Mesothelial cell of epicardium (in vitro differentiated cells): ENCODE measurements at regions not wholly inside any gene's neighbourhood (a gene's known extent, or its start where the extent isn't known, plus 50 kb on each side); places are given as distances from the start of the nearest gene placed in this dataset.

Experiments used
- DNase-seq, 2 experiments: peaks; one replicate each; pipeline ENCODE4 v3.0.0; 2021; ENCODE audit warnings: low spot score in 2 of 2; ENCODE audit not compliant: unreplicated experiment in 2 of 2
- H3K27ac Mint-ChIP-seq: 2 replicates; pipeline ENCODE4 v1.8.0; 2021; ENCODE audit warnings: mixed read lengths
- H3K27me3 Mint-ChIP-seq: 2 replicates; pipeline ENCODE4 v1.8.0; 2021; ENCODE audit warnings: low read depth, mixed read lengths
- H3K36me3 Mint-ChIP-seq: 2 replicates; pipeline ENCODE4 v1.8.0; 2021; ENCODE audit warnings: mixed read lengths
- H3K4me1 Mint-ChIP-seq: 2 replicates; pipeline ENCODE4 v1.8.0; 2021; ENCODE audit warnings: mixed read lengths
- H3K4me3 Mint-ChIP-seq: 2 replicates; pipeline ENCODE4 v1.8.0; 2021; ENCODE audit warnings: mild to moderate bottlenecking, moderate library complexity, mixed read lengths
- H3K9me3 Mint-ChIP-seq: 2 replicates; pipeline ENCODE4 v1.8.0; 2021; ENCODE audit warnings: mixed read lengths
- TF ChIP-seq, protein P1 (sequence below): fragments of 200-600 bp; sonication (generic); IDR thresholded peaks from one replicate; pipeline ENCODE4 v1.5.0; 2021; ENCODE audit warnings: antibody characterized with exemption; ENCODE audit not compliant: unreplicated experiment

DNA sequence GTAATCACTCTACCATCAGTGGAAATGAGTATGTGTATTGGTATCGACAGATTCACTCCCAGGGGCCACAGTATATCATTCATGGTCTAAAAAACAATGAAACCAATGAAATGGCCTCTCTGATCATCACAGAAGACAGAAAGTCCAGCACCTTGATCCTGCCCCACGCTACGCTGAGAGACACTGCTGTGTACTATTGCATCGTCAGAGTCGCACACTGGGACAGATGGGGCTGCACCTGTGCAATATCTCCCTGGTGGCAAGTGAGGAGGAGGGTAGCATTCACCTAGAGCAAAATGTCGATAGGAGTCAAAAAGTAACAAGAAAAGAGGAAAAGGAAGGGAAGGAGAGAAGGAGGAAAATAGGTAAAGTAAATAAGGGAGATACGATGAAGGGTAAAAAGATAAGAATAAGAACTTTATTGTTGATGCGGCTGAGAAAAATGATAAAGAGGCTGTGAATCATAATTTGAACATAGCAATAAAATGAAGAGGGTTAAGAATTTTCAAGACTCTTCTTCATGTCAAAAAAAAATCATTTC, 450.5 kb upstream of the OR4E1 start:
- Mint-ChIP-seq H3K27ac (no peak overlapping the region), H3K4me1 (no peaks in the 10 kb centered on the region), H3K9me3 (peaks cover 6% of the 10 kb centered on the region), H3K4me3 (no peak overlapping the region), H3K27me3 (peaks cover 27% of the 10 kb centered on the region), H3K36me3 (no peaks in the 10 kb centered on the region)
- no peak for DNase-seq
- TF ChIP-seq, protein P1, sequence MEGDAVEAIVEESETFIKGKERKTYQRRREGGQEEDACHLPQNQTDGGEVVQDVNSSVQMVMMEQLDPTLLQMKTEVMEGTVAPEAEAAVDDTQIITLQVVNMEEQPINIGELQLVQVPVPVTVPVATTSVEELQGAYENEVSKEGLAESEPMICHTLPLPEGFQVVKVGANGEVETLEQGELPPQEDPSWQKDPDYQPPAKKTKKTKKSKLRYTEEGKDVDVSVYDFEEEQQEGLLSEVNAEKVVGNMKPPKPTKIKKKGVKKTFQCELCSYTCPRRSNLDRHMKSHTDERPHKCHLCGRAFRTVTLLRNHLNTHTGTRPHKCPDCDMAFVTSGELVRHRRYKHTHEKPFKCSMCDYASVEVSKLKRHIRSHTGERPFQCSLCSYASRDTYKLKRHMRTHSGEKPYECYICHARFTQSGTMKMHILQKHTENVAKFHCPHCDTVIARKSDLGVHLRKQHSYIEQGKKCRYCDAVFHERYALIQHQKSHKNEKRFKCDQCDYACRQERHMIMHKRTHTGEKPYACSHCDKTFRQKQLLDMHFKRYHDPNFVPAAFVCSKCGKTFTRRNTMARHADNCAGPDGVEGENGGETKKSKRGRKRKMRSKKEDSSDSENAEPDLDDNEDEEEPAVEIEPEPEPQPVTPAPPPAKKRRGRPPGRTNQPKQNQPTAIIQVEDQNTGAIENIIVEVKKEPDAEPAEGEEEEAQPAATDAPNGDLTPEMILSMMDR: no peak

DNA sequence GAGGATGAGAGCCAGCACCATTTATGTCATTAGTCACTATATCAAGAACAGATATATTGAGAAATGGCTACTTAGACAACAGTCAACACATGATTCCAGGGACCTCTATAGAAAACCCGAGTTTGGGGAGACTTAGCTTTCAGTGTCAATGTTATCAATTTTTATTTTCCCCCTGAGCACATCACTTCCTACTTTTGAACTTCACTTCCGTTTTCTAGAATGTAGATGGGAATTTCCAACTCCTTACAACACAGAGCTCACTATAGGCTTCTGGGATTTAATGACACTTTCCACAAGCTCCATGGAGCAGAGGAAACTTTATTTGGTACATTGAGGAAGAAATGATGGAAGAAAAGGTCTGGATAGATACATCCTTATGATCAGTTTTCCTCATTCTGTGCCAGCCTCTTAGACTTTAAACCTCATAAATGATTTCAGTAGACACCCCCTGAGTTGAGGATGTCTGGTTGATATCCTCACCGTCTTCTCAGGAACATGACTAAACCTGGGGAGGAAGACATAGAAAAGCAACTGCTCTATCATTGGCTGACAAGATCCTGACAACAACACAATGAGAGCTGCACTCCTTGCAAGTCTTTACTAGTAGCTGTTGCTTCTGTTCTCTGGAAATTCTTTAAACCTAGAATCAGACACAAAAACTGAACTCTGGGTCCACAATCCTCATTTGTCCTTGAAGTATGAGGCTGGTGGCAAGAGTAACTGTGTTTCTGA, 449.4 kb upstream of the OR4E1 start:
- H3K27me3 Mint-ChIP-seq: peaks cover 34% of the 10 kb centered on the region
- no peaks in the 10 kb centered on the region for H3K36me3 Mint-ChIP-seq
- peaks cover 1% of the 10 kb centered on the region for H3K4me1 Mint-ChIP-seq
- no peak for DNase-seq
- no peaks in the 10 kb centered on the region for H3K9me3 Mint-ChIP-seq
- no peak overlapping the region for H3K4me3 Mint-ChIP-seq
- no peak overlapping the region for H3K27ac Mint-ChIP-seq
- TF ChIP-seq, protein P1: no peak

DNA sequence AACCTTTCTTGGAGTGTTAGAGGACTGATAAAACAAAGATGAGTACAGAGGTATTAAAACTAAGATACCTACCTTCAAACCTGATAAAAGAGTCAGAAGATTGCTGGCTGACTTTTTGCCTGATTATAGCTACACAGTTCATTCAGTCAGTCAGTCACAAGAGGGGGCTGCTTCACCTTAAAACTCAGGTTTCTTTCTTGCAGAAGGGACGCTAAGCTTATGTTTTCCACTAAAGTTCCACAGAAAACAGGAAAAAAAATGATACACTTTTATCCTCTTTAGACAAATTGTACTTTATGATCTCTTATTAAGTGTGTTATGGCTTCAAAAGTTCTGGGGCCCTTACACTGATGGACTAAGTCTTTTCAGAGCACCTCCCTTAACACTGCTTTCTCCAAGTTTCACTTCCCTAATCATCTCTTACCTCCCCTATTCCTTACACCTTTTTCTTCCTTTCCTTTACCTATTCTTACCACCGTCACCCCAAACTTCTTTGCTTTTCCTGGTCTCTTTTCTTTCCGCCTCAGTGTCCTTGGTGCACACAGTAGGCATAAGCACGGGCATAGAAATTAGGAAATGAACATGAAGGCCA, 448.7 kb upstream of the OR4E1 start:
- Mint-ChIP-seq H3K4me1 (peaks cover 1% of the 10 kb centered on the region), H3K36me3 (no peaks in the 10 kb centered on the region), H3K9me3 (no peaks in the 10 kb centered on the region), H3K27me3 (peaks cover 39% of the 10 kb centered on the region), H3K4me3 (no peak overlapping the region), H3K27ac (no peak overlapping the region)
- DNase-seq: no peak
- TF ChIP-seq, protein P1: no peak

DNA sequence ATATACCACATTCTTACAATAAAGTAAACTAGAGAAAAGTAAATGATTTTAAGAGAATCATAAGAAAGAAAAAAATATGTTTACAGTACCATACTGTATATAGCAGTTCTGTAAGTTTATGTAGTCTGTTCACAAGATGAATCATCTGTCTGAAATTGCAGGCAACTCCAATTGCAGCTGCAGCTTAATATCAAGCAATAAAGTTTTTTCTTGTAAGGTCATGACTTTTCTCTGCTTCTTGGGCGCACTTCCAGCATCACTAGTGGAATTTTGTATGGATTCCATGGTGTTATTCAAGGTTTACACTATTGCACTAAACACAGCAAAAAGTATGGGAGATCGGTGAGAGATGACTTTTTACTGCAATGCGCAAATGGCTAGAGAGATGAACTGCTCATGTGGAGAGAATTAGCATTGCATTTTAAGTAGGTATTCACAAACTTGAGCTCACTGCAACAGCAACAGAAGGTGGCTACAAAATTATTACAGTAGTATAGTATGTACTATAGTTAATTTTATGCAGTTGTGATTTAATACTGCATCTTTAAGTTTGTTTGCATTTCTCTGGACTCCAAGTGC, 445.4 kb upstream of the OR4E1 start:
- DNase-seq: no peak
- peaks cover 55% of the 10 kb centered on the region for H3K27me3 Mint-ChIP-seq
- TF ChIP-seq, protein P1: no peak
- H3K4me3 Mint-ChIP-seq: no peak overlapping the region
- H3K36me3 Mint-ChIP-seq: no peaks in the 10 kb centered on the region
- peaks cover 1% of the 10 kb centered on the region for H3K4me1 Mint-ChIP-seq
- no peak overlapping the region for H3K27ac Mint-ChIP-seq
- no peaks in the 10 kb centered on the region for H3K9me3 Mint-ChIP-seq

DNA sequence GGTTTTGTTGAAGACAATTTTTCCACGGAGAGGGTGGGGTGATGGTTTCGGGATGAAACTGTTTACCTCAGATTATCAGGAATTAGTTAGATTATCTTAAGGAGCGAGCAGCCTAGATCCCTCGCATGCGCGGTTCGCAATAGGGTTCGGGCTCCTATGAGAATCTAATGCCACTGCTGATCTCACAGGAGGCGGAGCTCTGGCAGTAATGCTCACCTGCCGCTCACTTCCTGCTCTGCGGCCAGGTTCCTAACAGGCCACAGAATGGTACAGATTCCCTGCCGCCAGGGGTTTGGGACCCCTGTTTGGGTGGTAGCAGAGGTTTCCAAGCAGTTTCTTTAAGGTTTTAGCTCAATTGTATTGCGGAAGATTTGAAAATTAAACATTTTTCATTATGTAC, 439.8 kb upstream of the OR4E1 start:
- Mint-ChIP-seq H3K9me3 (no peaks in the 10 kb centered on the region), H3K27ac (no peak overlapping the region), H3K4me3 (no peak overlapping the region), H3K27me3 (peaks cover 45% of the 10 kb centered on the region), H3K4me1 (no peaks in the 10 kb centered on the region), H3K36me3 (no peaks in the 10 kb centered on the region)
- DNase-seq: no peak
- TF ChIP-seq, protein P1: no peak
